ENCODE measurements at regions not wholly inside any gene's neighbourhood (a gene's known extent, or its start where the extent isn't known, plus 50 kb on each side); places are given as distances from the start of the nearest gene placed in this dataset.

DNA sequence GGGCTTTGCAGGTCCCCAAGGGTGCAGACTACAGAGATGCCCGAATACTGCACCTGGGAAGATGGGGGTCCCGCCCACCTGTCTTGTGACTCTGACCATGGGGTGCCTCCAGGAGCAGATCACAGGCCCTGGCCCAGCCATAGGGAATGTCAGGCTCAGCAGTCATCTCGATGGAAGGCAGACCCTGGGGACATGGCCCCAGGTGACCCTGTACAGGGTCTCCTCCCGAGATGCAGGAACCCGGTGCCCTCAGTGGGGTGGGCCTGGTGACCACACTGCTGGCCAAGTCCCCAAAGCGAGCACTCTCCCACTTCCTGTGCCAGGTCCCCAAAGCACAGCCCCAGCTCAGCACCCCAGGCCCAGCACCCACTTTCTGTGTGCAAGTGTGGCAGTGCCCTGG lies 903.7 kb upstream of the USP15 start:
- DNase-seq: no peak

DNA sequence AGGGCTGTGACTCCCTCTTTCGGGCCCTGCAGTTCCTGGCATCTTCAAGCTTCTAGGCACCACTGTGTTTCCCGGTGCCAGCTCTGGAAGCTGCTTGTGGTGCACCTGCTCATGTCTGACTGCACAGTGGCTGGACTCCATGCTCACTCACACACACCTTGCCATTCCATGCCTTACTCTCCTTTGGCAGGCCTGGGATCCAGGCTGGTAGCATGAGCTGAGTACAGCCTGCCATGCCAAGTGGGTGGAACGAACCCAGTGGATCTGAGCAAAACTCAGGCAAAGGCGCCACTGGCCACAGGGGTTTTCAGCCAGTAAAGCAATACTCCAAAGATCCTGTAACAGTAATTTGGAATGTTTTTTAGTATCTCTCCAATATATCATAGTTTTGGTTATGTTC lies 902.7 kb upstream of the USP15 start:
- DNase-seq: no peak

DNA sequence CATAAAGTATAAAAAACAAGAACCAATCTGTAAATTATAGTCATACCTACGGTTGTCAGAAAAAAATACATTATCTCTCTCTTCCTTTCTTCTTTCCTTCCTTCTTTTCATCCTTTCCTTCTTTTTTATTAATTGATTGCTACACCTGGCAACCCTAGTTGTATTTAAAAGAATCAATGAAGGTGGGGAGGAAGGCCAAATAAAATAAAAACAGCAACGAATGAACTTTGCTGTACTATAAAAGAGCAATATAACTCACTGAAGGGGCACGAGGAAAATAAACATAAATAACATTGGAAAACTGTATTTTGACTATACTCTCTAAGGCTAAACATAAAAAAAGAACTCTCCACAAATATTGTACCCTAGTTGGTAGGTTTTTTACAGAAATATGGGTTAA lies 898.2 kb upstream of the USP15 start:
- DNase-seq: no peak

DNA sequence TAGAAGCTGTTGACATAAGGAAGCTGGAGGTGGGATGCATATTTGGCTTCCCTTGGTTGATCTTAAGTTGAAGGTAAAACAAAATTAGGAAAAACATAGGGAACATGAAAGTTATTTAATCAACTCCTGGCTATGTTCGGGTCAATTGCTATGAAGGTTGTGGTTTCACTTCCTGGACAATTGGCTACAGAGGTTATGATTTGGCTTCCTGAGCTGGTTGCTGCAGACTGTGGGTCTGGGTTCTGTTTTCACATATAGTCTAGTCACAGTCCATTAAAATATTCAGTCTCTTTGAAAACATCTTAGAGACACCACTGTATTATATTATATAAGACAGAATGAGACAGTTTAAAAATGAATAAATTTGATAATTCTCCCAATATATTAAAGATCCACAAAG lies 895.2 kb upstream of the USP15 start:
- no peak for DNase-seq

DNA sequence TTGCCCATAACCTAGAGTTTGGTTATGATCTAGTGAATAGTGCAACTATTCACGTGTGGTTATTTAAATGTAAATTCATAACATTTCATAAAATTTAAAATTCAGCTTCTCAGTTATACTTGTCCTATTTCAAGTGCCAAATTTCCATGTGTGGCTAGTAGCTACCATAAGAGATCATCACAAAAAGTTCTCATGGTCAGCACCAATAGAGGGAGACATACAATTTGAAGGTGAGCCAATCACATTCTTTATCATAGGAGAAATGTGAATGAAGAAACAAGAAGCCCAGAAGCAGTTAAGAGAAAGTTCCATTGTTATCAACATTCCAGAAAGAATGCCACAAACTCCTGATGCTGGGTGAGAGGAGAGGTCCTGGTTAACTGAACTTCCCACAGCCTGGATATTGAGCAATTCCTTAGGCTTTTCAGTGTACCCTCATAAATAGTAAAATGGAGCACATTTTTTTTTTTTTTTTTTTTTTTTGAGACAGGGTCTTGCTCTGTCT lies 892.9 kb upstream of the USP15 start:
- DNase-seq: no peak

DNA sequence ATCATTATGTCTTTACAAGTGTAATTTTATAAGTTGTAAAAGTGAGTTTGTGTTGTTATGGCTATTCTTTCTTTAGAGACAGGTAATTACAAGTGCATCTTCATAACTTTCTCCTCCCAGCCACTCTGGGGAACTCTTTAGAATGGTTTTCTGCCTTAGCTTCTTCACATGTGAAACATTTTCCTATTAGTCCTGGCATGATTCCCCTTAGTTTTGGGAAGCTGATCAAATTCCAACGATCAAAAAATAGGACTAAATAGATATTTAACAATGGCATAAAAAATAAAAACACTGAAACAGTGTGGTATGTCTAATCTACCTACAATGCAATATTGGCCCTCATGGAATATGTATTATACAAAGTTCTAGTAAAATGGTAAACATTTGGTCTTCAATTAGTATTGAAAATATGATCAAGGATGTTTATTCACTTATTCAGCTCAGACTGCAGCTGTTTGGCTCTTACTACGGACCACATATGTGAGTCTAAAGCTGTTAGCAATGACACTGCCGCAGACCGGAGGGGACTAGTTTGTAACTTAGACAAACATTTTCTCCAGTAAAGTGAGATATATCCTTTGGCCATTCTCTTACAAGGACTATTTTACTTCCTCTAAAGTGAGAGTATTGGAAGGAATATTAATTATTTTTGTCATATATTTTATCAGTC lies 890.8 kb upstream of the USP15 start:
- DNase-seq: no peak

DNA sequence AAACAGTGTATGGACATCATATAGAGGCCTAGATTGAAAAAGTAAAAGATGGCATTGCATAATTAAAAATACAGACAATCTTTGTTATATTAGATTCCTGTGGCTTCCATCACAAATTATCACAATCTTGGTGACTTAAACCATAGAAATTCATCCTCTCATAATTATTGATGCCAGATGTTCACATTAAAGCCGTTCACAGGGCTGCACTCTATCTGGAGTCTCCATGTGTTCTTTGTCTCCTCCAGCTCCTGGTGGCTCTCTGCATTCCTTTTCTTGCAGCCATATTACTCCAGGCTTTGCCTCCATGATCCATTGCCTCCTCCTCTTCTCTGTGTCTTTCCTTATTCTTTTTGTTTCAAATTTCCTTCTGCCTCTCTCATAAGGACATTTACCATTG lies 875.7 kb upstream of the USP15 start:
- no peak for DNase-seq

DNA sequence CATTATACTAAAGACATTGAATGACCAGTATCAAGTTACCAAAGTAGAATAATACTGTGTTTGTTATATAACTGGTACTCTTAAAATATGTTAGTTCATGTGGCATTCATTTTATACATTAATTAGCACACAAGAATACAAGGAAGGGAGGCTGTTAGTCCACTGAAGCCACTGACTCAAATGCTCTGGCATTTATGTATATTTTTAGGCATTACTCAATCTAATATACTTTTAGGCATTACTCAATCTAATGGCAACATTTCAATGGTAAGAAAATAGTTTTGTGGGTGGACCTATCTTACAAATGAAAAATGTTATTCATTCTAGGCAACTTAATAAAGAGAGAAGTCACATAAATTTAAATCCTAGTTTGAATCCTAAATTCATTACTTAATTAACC lies 874.4 kb upstream of the USP15 start:
- DNase-seq: no peak

DNA sequence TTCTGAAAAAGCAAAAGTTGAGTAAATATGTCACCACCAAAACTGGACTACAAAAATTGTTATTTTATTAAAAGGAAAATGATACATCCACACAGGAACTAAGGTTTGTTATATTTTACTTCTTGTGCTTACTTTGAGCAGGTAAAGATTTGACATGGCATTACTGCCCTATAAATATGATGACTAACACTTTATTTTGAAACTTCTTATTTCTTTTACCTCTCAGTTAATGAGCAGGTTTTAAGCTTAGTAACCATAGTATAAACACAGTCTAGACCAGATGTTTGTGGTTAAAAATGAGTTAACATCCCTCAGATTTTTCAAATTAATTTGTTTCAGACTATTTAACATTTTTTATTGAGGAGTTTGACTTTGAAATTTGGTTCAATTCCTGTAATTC lies 862.5 kb upstream of the USP15 start:
- no peak for DNase-seq

DNA sequence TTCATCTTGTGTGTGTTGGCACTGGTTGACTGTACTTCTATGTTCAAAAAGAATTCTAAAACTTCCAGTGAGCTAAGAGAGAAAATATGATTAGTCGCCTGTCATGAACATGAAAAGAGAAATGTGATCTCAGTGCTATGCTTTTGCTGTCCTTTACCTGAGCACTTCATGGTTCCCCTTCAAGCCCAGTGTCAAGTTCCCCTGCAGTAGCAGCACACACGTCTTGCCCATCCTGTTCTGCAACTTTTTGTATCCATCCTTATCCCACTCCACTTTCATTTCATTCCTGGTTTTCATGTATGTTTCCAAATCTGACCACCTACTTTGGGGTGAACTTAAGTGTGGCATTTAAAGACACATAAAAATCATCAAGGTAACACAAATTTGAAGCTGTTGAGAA lies 848.0 kb upstream of the USP15 start:
- no peak for DNase-seq

DNA sequence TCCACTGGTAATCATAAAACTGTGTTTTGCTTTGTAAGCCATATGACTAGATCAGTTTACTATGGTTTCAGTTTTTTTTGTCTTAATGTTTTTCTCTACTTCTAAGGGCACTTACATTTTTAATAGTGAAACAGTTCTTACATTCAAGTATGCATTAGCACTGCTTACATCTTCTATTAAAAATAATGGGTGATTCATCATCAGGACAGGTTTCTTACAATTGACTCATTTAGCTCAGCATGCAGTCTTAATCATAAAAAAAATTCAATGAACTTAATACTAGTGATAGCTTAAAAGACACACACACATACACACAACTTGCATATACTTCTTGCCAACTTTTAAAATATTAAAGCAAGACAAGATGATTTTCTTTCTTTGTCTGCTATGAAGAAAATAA lies 845.7 kb upstream of the USP15 start:
- no peak for DNase-seq

DNA sequence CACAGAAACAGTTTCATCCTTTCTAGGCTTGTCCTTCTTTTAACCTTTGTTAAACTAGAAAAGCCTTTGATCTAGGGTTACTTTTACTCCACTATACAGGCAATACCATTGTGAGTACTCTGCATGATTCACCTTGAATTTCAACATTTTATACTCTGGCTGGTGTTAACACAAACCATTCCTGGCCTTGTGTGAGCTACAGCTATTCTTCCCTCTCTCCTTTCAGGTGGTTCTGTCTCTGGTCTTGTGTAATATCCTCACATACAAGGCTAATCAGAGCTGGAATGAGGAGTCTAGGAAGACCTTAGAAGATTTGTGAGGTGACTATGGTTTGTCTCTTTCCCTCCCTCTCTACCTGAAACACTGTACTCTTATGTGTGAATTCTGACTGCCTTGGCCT lies 837.4 kb upstream of the USP15 start:
- DNase-seq: no peak

DNA sequence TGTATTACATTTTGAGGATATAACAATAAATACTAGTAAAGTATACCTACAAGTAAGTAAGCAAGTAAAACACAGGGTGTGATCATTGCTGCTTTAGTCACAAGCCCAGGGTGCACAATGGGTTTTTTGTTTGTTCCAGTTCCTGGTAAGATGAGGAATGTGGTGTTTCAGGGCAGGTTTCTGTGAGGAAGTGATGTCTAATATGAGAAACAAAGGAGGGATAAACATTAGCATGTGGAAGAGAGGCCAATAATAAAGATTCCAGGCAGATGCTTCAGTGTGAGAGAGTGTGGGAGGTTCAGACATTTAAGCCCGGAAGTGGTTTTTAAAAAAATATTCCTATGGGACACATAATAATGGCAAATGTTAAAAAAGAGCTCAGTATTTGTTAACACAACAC lies 808.1 kb upstream of the USP15 start:
- DNase-seq: no peak

DNA sequence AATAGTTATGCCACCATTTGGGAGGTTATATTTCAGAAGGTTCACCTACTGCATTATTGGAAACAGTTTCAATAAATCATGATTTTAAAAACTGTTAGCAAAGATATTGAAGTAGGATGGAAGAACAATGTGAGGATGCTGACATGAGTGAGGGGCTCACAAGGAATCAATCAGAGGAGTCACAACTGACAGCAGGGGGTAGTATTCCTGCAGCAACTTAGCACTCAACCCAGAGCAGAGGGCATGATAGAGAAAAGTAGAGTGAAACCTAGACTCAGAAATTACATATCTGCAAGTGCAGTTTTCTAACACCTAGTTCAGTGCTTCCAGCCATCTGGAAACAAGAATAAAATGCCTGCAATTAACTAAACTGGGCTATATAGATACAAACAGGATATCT lies 772.5 kb upstream of the USP15 start:
- DNase-seq: no peak

DNA sequence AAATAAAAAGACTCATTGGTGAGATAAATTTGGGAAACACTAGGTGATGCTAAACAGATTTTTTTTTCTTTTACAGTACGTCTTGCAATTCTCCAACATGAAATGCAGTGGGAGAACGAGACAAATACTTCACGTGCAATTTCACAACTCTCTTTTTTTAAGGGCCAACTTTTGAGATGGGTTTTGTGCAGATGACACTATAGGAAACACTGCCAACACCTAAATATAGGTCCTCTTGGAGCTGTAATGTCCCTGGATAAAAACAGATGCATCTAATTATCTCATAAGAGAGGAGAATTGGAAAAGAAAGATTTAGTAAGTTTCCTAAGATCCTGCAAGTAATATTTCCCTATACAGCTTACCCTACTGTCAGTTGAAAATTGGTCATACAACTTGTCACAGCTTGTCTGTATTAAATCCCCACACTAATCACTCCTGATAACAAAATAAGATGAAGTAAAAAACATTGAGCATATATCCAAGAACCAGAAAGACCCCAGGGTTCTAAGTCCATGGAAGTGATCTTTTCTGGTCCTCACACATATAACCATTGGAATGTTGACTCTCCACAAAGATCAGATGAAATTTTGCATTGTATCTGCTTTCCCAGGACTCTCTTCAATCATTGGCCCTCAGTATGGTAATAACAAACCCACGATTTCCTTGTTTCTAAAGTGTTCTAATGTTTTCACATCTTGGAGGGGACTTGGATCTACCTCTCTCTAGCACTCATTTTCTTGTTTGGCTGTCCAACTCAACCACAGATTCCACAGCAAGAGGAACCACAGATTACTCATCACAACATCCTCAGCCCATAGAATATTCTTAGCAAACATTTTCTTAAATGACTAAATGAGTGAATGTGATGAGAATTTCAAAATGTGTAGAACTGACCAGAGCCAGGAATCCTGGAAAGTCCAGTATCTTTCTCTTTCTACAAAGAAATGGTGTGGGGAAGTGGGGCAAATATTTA lies 769.4 kb upstream of the USP15 start:
- no peak for DNase-seq

DNA sequence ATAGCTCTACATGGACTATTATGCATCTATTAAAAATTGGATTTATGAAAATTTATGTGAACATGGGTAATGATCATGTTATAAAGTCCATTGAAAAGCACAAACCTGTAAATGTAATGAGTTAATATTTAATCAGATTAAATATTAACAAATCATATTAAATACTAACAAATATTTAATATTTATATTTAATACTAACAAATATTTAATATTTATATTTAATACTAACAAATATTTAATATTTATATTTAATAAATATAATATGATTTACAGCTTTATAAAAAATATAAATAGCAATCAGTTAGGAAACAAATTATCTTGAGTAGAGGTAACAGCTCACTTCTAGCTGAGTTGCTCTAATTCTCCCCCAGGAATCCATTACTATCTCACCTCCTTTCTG lies 758.0 kb upstream of the USP15 start:
- no peak for DNase-seq

DNA sequence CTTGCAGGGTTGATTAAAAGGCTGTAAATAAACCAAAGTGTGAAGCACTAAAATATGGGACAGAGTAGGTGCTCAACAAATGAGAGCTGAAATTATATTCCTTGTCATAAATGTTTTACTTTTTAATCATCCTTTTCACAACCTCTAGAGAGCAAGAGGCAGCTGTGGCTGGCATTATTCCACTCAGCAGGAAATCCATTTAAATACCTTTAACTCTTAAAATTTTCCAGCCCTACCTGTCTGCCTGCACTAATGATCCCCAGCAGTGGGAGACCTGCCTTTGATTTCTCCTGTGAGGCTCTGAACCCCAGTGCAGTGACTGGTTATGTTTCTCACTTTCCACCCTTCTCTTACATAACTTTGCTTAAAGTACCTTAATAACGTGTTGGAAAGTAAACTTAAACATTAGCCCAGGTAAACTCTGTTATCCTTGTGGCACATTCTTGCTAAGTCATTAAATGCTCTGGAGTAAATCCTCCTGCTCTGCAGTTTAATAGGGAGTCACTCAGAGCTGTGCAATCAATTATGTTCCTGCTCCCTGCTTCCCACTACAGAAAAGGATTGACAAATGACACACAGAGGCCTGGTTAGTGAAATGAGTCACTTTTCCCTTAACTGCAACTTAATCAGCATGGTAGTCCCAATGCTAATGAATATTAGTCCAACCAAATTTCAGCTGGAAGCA lies 755.7 kb upstream of the USP15 start:
- no peak for DNase-seq

DNA sequence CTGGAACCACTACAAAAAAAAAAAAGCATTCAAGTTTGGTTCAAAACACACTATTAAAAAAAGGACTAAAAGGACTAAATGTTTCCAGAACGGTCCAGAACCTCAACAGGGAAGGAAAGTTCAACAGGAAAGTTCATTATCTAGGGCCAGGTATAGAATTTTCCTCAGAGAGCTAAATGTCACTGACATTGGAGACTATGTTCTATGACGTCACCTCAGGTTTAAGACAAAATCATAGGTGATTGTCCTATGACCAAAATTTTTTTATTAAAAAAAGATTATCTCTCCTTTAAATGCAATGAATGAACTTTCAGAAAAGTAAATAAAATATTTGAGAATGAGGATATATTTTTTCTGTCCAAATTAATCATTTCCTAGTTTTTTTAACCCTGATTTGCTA lies 746.7 kb upstream of the USP15 start:
- DNase-seq: no peak

DNA sequence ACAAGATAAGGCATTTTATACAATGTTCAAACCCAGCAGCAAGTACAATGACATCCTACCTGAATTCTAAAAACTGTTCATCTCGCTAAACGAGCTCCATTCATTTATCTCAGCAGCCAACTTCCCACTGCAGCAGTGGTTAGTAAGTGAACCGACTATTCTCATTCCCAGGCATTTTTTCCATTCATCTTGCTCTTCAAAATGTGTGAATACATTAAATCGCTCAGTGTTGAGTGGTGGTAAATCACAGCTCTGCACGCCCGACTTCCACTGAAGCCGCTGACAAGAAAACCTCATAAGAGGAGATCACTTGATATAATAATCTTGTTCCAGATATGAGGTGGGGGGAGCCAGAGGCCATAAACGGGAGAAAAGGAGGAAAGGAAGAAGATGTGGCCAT lies 746.2 kb upstream of the USP15 start:
- DNase-seq: no peak

DNA sequence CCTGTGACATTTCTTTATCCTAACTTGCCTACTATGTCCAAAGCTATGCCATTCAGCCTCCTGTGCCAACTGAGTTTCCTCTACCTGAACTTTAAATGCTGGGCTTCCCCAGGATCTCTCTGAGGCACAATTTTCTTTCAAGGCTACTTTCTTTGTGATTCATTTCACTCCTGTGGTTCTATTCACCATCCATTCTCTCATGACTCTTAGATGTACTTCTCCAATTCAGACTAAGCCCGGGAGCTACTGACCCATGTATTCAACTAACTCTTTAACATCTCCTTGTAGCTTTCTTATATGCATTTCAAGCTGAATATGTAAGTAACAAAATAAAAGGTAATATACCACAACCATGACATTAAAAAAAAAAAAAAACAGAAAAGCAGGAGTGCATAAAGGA lies 738.9 kb upstream of the USP15 start:
- DNase-seq: no peak

DNA sequence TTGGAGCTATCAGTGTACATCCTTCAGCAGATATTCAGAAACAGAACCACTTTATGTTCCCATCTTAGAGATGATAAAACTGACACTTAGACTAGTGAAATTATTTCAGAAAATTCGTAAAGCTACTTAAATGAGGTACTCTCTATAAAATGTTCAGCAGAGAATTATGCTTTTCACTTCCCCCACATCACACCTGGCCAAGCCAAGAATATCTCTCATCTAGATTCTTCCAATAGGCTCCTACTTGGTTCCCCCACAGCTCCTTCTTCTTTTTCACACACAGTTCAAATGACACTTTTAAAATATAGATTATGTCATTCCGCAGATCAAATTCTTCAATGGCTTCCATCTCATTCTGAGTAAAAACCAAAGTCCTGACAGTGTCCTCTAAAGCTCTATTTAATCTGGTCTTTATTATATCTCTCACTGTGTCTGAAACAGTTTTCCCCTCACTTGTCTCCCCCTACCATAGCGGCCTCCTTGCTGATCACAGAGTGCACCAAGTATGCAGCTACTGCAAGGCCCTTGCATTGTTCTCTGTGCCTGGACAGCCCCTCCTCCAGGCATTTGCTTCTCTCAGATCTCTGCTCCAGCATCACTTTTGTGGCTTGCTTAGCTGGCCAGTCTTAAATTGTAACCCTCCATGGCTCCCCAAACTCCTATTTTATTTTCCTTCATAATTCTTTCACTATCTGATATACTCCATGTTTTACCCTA lies 736.8 kb upstream of the USP15 start:
- DNase-seq: no peak

DNA sequence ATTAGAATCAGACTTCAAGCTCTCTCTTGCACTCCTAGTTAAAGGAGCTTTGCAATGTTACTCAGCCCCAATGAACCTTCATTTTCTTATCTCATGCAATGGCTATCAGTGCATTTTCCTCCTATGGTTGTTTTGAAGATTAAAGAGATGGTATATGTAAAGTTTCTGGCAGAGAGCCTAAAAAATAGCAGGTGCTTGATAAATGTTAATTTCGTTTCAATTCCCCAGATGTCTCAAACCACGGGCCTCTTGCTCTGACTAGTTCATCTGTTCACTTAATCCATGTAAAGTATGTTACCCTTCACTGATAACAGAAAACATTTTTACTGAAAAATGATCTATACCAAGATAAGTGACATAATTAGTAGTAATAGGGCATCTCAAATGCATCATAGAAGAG lies 735.4 kb upstream of the USP15 start:
- no peak for DNase-seq

DNA sequence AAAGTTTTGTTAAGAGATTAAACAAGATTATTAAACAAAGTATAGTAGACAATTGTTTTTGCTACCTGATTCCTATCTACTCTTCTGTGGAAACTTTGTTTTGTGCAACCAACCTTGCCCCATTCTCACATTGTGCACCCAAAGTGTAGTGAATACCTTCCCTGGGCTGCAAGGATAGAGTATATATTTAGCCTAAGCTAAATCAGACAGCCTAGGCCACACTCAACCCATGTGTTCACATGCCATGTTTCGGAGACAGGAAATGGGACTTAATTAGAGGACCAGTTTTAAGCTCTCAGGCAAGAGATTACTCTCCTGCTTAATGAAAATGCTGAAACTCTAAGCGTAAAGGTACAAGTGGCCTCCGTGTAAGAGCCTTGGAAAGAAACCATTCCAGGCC lies 734.9 kb upstream of the USP15 start:
- no peak for DNase-seq
